ENCODE measurements at regions not wholly inside any gene's neighbourhood (a gene's known extent, or its start where the extent isn't known, plus 50 kb on each side); places are given as distances from the start of the nearest gene placed in this dataset.

DNA sequence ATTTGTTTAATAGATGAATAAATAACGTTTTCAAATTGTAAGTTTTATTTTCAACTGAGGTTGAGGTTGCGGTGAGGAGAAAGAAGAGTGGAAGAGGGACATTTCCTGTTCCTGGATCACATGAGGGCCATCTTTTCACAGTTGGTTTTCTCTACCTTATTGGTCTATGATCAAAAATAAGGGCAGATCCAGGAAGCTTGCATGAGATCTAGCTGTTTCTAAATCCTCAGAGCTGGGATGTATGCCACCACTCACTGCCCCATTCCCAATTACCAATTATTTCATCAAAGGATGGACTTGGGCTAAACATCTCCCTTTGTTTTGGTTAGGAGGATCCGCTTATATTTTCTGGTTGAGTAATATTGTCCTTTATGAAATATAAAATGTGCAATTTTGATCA lies 104.8 kb upstream of the TLL1 start:
- ATAC-seq, result no peak
- Histone ChIP-seq H3K4me3 (no peak overlapping the region), H3K27ac (no peak overlapping the region), H3K4me1 (no peaks in the 10 kb centered on the region), H3K27me3 (ENCODE audit: insufficient read depth in 3 of 3, low read length in 2 of 3) (no peaks in the 10 kb centered on the region), H3K9me3 (no peaks in the 10 kb centered on the region), H3K36me3 (ENCODE audit: insufficient read depth in 1 of 2, low read depth in 1 of 2) (no peaks in the 10 kb centered on the region)
- WGBS, 3 donors, result 87 to 91% (median 87%) methylated on average over 3 of the region's 3 CpGs
- intact Hi-C loops (cut with DNase I), result no loop called here
- TF ChIP-seq, protein P1, sequence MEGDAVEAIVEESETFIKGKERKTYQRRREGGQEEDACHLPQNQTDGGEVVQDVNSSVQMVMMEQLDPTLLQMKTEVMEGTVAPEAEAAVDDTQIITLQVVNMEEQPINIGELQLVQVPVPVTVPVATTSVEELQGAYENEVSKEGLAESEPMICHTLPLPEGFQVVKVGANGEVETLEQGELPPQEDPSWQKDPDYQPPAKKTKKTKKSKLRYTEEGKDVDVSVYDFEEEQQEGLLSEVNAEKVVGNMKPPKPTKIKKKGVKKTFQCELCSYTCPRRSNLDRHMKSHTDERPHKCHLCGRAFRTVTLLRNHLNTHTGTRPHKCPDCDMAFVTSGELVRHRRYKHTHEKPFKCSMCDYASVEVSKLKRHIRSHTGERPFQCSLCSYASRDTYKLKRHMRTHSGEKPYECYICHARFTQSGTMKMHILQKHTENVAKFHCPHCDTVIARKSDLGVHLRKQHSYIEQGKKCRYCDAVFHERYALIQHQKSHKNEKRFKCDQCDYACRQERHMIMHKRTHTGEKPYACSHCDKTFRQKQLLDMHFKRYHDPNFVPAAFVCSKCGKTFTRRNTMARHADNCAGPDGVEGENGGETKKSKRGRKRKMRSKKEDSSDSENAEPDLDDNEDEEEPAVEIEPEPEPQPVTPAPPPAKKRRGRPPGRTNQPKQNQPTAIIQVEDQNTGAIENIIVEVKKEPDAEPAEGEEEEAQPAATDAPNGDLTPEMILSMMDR (IDR thresholded peaks at IDR 0.05), result no peak
- no peak for DNase-seq

DNA sequence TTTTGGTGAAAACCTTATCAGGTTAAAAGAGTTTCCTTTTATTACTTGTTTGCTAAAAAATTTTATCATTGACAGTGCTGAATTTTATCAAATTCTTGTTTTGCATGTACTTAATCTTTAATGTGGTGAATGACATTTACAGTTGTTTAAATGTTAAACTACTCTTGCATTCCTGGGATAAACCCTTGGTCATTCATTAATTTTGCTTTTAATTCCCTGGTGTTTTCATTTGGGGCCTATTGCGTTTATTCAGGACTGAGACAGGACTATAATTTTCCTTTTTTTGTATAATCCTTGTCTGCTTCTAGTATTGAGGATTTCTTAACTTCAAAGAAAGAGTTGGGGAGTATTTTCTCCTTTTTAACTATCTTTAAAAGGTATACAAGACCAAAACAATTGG lies 98.7 kb upstream of the TLL1 start:
- Histone ChIP-seq H3K27me3 (ENCODE audit: insufficient read depth in 3 of 3, low read length in 2 of 3) (no peaks in the 10 kb centered on the region), H3K4me3 (no peak overlapping the region), H3K36me3 (ENCODE audit: insufficient read depth in 1 of 2, low read depth in 1 of 2) (no peaks in the 10 kb centered on the region), H3K4me1 (no peaks in the 10 kb centered on the region), H3K27ac (no peak overlapping the region), H3K9me3 (no peaks in the 10 kb centered on the region)
- DNase-seq, result no peak
- no peak for ATAC-seq
- WGBS, 3 donors, result 64 to 68% (median 67%) methylated on average over 1 of the region's 1 CpG
- intact Hi-C loops (cut with DNase I), result no loop called here
- TF ChIP-seq, protein P1 (IDR thresholded peaks at IDR 0.05), result no peak

DNA sequence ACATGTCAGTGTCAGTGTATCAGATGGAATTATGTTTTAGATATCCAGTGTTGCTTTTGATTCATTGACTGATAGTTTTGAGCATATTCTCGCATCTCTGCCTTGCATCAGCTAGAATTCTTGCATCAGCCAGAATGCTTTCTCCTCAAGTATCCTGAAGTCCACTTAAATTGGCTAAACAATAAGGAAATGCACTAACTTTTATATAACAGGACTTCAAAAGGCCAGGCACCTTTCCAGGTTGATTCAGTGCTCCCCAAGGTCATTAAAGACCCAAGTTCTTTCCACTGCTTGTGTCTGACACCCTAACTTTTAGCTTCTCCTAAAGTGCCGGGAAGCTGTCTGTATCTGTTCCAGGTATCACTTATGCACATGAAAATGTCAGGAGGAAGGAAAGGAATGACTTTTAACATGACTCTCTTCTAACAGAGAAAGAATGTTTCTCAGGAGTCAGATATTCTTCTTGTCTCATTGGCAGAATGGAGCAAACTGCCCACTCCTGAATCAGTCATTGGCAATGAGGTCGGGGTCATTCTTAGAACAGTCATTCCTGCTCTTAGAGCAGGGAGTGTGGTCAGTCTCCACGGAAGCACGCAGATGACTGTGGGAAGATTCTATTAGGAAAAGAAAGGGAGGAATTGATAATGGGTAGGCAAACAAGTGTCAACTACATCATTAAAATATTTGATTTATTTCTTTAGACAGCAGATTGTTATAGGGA lies 92.9 kb upstream of the TLL1 start:
- ATAC-seq, result no peak
- no peaks in the 10 kb centered on the region for H3K4me1 ChIP-seq
- no peak for DNase-seq
- no peak overlapping the region for H3K27ac ChIP-seq
- H3K9me3 ChIP-seq, result no peaks in the 10 kb centered on the region
- H3K36me3 ChIP-seq (ENCODE audit: insufficient read depth in 1 of 2, low read depth in 1 of 2), result no peaks in the 10 kb centered on the region
- no peak overlapping the region for H3K4me3 ChIP-seq
- intact Hi-C loops (cut with DNase I), result no loop called here
- TF ChIP-seq, protein P1 (IDR thresholded peaks at IDR 0.05), result no peak
- WGBS, 3 donors, result 75 to 86% (median 77%) methylated on average over 5 of the region's 5 CpGs
- no peaks in the 10 kb centered on the region for H3K27me3 ChIP-seq (ENCODE audit: insufficient read depth in 3 of 3, low read length in 2 of 3)

DNA sequence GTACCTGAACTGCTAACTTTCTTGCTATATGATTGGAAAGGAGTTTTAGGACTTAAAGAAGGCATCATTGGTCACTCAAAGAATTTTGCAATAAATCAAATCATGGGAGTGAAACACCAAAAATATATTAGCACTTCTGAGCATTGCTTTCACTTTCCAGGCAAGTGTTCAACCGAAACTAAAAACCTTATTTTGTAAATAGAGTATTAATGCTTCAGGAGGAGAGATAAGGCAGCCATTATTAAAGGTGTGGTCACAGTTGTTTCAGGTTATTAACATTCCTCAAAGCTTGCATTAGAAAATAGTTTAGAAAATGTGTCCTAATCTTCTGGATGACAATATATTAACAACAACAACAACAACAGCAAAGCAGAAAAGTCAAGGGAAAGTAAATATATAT lies 92.3 kb upstream of the TLL1 start:
- TF ChIP-seq, protein P1 (IDR thresholded peaks at IDR 0.05), result no peak
- intact Hi-C loops (cut with DNase I), result no loop called here
- 45 to 57% (median 47%) methylated on average over 1 of the region's 1 CpG for WGBS, 3 donors

DNA sequence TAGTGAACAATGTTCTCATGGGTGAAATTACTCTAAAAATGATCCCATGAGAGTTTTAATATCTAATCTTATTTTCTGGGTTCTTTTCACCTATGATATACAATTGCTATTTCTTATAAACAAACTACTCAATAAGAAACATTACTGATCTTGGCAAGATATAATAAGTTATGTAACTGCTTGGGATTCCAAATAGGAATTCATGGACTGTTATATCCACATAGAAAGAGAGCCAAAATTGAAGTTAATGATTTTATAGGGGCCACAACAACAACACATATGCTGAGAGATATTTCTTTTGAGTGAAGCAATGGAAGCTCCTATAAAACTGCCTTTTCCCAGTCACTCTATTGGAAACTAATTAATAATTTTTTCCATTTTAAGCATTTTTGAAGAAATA lies 90.4 kb upstream of the TLL1 start:
- Histone ChIP-seq H3K27ac (no peak overlapping the region), H3K4me1 (no peaks in the 10 kb centered on the region), H3K9me3 (no peaks in the 10 kb centered on the region), H3K27me3 (ENCODE audit: insufficient read depth in 3 of 3, low read length in 2 of 3) (no peaks in the 10 kb centered on the region), H3K36me3 (ENCODE audit: insufficient read depth in 1 of 2, low read depth in 1 of 2) (no peaks in the 10 kb centered on the region), H3K4me3 (no peak overlapping the region)
- ATAC-seq, result no peak
- TF ChIP-seq, protein P1 (IDR thresholded peaks at IDR 0.05), result no peak
- DNase-seq, result no peak
- intact Hi-C loops (cut with DNase I), result no loop called here

More for the DNA sequence above, 92.3 kb upstream of the TLL1 start:
- Histone ChIP-seq H3K27me3 (ENCODE audit: insufficient read depth in 3 of 3, low read length in 2 of 3) (no peaks in the 10 kb centered on the region), H3K27ac (no peak overlapping the region), H3K9me3 (no peaks in the 10 kb centered on the region), H3K4me1 (no peaks in the 10 kb centered on the region), H3K4me3 (no peak overlapping the region), H3K36me3 (ENCODE audit: insufficient read depth in 1 of 2, low read depth in 1 of 2) (no peaks in the 10 kb centered on the region)
- ATAC-seq (no peak), DNase-seq (no peak)

Data from psoas muscle (tissue), 7 donors.